Adrenal gland (tissue), 5 donors: ENCODE measurements at regions not wholly inside any gene's neighbourhood (a gene's known extent, or its start where the extent isn't known, plus 50 kb on each side); places are given as distances from the start of the nearest gene placed in this dataset.

ENCODE experiments used
- POLR2A ChIP-seq, 2 donors: fragments of 450-650 bp; IDR thresholded peaks; one replicate each; pipeline ENCODE4 v1.6.1; 2017; ENCODE audit warnings: antibody characterized with exemption in 2 of 2, mild to moderate bottlenecking in 2 of 2, moderate library complexity in 1 of 2
- TF ChIP-seq, protein P1 (sequence below), 6 experiments: fragments of 450-650 bp in 4 of 6; fragments of 200-600 bp in 2 of 6; sonication (generic) in 1 of 6; IDR thresholded peaks; 1 replicate in 5 of 6; 2 replicates in 1 of 6; pipeline versions ENCODE4 v1.5.1 to v1.8.0; 2016 to 2021; ENCODE audit warnings: antibody characterized with exemption in 6 of 6, mild to moderate bottlenecking in 2 of 6, moderate library complexity in 1 of 6
- donor health status: DM: no; HTN: no; CAD: no.

- TF ChIP-seq, protein P1, sequence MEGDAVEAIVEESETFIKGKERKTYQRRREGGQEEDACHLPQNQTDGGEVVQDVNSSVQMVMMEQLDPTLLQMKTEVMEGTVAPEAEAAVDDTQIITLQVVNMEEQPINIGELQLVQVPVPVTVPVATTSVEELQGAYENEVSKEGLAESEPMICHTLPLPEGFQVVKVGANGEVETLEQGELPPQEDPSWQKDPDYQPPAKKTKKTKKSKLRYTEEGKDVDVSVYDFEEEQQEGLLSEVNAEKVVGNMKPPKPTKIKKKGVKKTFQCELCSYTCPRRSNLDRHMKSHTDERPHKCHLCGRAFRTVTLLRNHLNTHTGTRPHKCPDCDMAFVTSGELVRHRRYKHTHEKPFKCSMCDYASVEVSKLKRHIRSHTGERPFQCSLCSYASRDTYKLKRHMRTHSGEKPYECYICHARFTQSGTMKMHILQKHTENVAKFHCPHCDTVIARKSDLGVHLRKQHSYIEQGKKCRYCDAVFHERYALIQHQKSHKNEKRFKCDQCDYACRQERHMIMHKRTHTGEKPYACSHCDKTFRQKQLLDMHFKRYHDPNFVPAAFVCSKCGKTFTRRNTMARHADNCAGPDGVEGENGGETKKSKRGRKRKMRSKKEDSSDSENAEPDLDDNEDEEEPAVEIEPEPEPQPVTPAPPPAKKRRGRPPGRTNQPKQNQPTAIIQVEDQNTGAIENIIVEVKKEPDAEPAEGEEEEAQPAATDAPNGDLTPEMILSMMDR (IDR thresholded peaks at IDR 0.05): no peak
- TF ChIP-seq POLR2A (IDR thresholded peaks at IDR 0.05): no peak
Observed at GRCh38 chr3:150152567-150152966, 181.9 kb upstream of the PFN2 start.
